ENCODE measurements at regions not wholly inside any gene's neighbourhood (a gene's known extent, or its start where the extent isn't known, plus 50 kb on each side); places are given as distances from the start of the nearest gene placed in this dataset.

- no peak for TF ChIP-seq POLR2A (IDR thresholded peaks at IDR 0.05)
- TF ChIP-seq, protein P1, sequence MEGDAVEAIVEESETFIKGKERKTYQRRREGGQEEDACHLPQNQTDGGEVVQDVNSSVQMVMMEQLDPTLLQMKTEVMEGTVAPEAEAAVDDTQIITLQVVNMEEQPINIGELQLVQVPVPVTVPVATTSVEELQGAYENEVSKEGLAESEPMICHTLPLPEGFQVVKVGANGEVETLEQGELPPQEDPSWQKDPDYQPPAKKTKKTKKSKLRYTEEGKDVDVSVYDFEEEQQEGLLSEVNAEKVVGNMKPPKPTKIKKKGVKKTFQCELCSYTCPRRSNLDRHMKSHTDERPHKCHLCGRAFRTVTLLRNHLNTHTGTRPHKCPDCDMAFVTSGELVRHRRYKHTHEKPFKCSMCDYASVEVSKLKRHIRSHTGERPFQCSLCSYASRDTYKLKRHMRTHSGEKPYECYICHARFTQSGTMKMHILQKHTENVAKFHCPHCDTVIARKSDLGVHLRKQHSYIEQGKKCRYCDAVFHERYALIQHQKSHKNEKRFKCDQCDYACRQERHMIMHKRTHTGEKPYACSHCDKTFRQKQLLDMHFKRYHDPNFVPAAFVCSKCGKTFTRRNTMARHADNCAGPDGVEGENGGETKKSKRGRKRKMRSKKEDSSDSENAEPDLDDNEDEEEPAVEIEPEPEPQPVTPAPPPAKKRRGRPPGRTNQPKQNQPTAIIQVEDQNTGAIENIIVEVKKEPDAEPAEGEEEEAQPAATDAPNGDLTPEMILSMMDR (IDR thresholded peaks at IDR 0.05): no peak
Measured at GRCh38 chr16:35249051-35249450, 1789.6 kb downstream of the TP53TG3F start.

All from right lobe of liver (tissue), 4 donors.